ENCODE measurements at regions not wholly inside any gene's neighbourhood (a gene's known extent, or its start where the extent isn't known, plus 50 kb on each side); places are given as distances from the start of the nearest gene placed in this dataset.

DNA sequence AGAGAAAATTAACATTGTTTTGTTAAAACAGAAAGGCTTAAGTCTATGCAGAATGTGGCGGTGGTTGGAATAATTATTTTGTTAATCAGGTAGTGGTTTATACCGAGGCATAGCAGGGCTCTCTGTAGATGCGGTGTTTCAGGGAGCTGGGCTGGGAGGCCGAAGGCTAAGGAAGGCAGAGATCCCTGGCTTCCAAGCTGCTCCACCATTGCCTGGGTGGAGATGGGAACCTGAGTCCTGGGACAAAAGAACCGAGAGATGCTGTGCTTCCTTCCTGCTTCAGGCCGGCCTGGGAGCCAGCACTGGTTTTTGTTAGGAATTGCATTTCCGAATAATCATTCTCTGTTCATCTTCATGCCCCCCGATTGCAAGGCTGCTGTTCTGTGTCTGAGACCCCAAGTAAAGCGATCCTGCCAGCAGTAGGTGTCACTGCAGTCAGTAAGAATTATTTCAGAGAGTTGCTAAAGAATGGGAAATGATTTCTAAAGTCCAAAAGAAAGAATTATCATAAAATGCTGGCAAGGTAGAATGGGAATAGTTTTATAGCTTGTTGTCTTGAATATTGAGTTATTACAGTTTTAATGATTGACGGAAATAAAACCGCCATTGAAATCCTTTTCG is 824.9 kb downstream of the GALR1 start:
- no peak overlapping the region for H2AFZ ChIP-seq
- no peaks in the 10 kb centered on the region for H3K9me3 ChIP-seq (ENCODE audit: low read depth)
- WGBS, 2 experiments (ENCODE audit: low coverage in 1 of 2, low lambda C conversion rate in 2 of 2, missing lambda C conversion rate in 2 of 2) = 32 to 34% methylated on average over 12 of the region's 12 CpGs
- no peaks in the 10 kb centered on the region for H3K4me1 ChIP-seq (ENCODE audit: insufficient read depth)
- H3K79me2 ChIP-seq (ENCODE audit: insufficient read depth) = no peaks in the 10 kb centered on the region
- no peak overlapping the region for H3K27ac ChIP-seq
- DNase-seq = no peak
- in situ Hi-C loops (cut with MboI) = no loop called here
- no peak overlapping the region for H3K4me3 ChIP-seq
- H3F3A ChIP-seq (ENCODE audit: insufficient read depth) = no peaks in the 10 kb centered on the region
- no peaks in the 10 kb centered on the region for H3K27me3 ChIP-seq (replicated peaks; ENCODE audit: insufficient read depth)
- no peaks in the 10 kb centered on the region for H3K36me3 ChIP-seq (ENCODE audit: low read depth)
- H3K4me2 ChIP-seq (ENCODE audit: unreplicated experiment) = no peak overlapping the region
- no peak for TF ChIP-seq EZH2phosphoT487 (IDR thresholded peaks at IDR 0.05; ENCODE audit: insufficient read depth, low read depth)
- no peak for TF ChIP-seq EZH2 (IDR thresholded peaks at IDR 0.05; ENCODE audit: insufficient read depth, poor library complexity, severe bottlenecking)
- H3K9me2 ChIP-seq (ENCODE audit: insufficient read depth) = no peaks in the 10 kb centered on the region
- H3K9ac ChIP-seq = no peak overlapping the region
- H4K20me1 ChIP-seq (ENCODE audit: insufficient read depth) = no peaks in the 10 kb centered on the region

DNA sequence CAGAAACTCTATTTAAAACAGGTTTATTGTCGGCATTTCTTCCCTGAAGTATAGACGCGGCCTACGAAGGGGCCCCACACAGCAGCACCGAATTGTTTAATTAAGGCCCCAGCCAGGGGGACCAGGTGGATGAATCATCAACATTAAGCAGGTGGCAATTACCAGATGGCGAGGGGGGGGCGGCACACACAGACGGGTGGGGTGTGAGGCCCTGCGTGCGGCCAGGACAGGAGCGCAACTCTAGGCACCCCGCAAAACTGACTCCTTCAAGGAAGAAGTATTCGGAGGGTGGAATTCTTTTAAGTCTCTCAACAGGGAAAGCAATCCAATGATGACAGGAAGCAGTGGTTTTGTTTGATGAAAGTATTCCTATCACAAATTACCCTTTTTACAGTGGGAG is 830.4 kb downstream of the GALR1 start:
- Histone ChIP-seq H3K27ac (no peak overlapping the region), H3K4me3 (no peak overlapping the region), H4K20me1 (ENCODE audit: insufficient read depth) (no peaks in the 10 kb centered on the region), H3K27me3 (replicated peaks; ENCODE audit: insufficient read depth) (no peaks in the 10 kb centered on the region), H3K36me3 (ENCODE audit: low read depth) (no peaks in the 10 kb centered on the region), H2AFZ (no peak overlapping the region), H3K9me3 (ENCODE audit: low read depth) (no peaks in the 10 kb centered on the region), H3F3A (ENCODE audit: insufficient read depth) (no peaks in the 10 kb centered on the region), H3K9ac (no peak overlapping the region), H3K4me1 (ENCODE audit: insufficient read depth) (no peaks in the 10 kb centered on the region), H3K9me2 (ENCODE audit: insufficient read depth) (no peaks in the 10 kb centered on the region), H3K79me2 (ENCODE audit: insufficient read depth) (no peaks in the 10 kb centered on the region), H3K4me2 (ENCODE audit: unreplicated experiment) (no peak overlapping the region)
- WGBS, 2 experiments (ENCODE audit: low coverage in 1 of 2, low lambda C conversion rate in 2 of 2, missing lambda C conversion rate in 2 of 2) = 64 to 72% methylated on average over 12 to 13 of the region's 13 CpGs
- DNase-seq = no peak
- in situ Hi-C loops (cut with MboI) = no loop called here
- TF ChIP-seq EZH2 (IDR thresholded peaks at IDR 0.05; ENCODE audit: insufficient read depth, poor library complexity, severe bottlenecking) = no peak
- no peak for TF ChIP-seq EZH2phosphoT487 (IDR thresholded peaks at IDR 0.05; ENCODE audit: insufficient read depth, low read depth)

DNA sequence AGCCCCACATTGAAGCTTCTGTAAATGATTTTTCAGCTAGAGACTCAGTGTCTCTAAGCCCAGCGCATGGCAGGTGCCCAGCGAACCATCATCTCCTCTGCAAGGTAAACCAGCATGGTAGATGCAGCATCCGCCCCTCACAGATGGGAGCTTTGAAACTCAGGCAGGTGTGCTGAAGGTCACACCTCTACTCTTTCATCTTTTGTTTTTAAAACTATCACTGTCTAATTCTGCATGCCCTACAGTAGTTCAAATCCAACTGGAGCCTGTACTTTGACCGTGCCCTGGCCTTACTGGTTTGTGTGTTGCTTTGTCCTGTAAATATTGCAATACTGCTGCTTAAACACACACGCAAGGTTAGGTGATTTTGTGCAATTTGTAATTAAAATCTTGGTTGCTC is 831.1 kb downstream of the GALR1 start:
- in situ Hi-C loops (cut with MboI) = no loop called here
- WGBS, 2 experiments (ENCODE audit: low coverage in 1 of 2, low lambda C conversion rate in 2 of 2, missing lambda C conversion rate in 2 of 2) = 45 to 46% methylated on average over 5 of the region's 5 CpGs

DNA sequence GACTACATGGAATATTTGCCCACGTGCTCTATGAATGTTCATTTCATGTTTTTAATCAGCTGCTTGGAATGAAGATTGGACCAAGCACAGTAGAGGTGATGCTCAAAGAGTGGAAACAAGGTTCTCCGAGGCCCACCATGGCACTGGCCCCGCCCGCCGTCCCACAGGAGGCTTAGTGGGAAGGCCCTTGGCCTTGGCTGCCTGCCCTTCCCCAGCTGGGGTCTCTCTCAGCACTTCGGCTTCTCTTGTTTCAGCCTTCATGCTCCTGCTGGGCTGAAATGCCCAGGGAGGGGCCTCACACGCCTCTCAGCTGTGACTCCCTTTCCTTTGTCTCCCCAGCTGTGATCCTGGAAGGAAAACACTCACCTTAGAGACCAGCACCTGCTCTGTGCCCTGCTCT is 833.2 kb downstream of the GALR1 start:
- in situ Hi-C loops (cut with MboI) = no loop called here
- 18 to 31% methylated on average over 7 of the region's 7 CpGs for WGBS, 2 experiments (ENCODE audit: low coverage in 1 of 2, low lambda C conversion rate in 2 of 2, missing lambda C conversion rate in 2 of 2)
- H3K4me1 ChIP-seq (ENCODE audit: insufficient read depth) = no peaks in the 10 kb centered on the region

More for the DNA sequence above, 831.1 kb downstream of the GALR1 start:
- H3K36me3 ChIP-seq (ENCODE audit: low read depth) = no peaks in the 10 kb centered on the region
- H2AFZ ChIP-seq = no peak overlapping the region
- no peak overlapping the region for H3K4me2 ChIP-seq (ENCODE audit: unreplicated experiment)
- H3K27me3 ChIP-seq (replicated peaks; ENCODE audit: insufficient read depth) = no peaks in the 10 kb centered on the region
- no peaks in the 10 kb centered on the region for H3K9me2 ChIP-seq (ENCODE audit: insufficient read depth)
- H3K4me3 ChIP-seq = no peak overlapping the region
- H4K20me1 ChIP-seq (ENCODE audit: insufficient read depth) = no peaks in the 10 kb centered on the region
- H3K9me3 ChIP-seq (ENCODE audit: low read depth) = no peaks in the 10 kb centered on the region
- no peak overlapping the region for H3K9ac ChIP-seq
- no peaks in the 10 kb centered on the region for H3K79me2 ChIP-seq (ENCODE audit: insufficient read depth)
- TF ChIP-seq EZH2phosphoT487 (IDR thresholded peaks at IDR 0.05; ENCODE audit: insufficient read depth, low read depth) (no peak), EZH2 (IDR thresholded peaks at IDR 0.05; ENCODE audit: insufficient read depth, poor library complexity, severe bottlenecking) (no peak)
- no peak overlapping the region for H3K27ac ChIP-seq
- no peaks in the 10 kb centered on the region for H3K4me1 ChIP-seq (ENCODE audit: insufficient read depth)
- DNase-seq = no peak
- H3F3A ChIP-seq (ENCODE audit: insufficient read depth) = no peaks in the 10 kb centered on the region

More for the DNA sequence above, 833.2 kb downstream of the GALR1 start:
- no peaks in the 10 kb centered on the region for H3K79me2 ChIP-seq (ENCODE audit: insufficient read depth)
- no peak overlapping the region for H3K4me3 ChIP-seq
- H3F3A ChIP-seq (ENCODE audit: insufficient read depth) = no peaks in the 10 kb centered on the region
- no peak for DNase-seq
- H3K4me2 ChIP-seq (ENCODE audit: unreplicated experiment) = no peak overlapping the region
- H4K20me1 ChIP-seq (ENCODE audit: insufficient read depth) = no peaks in the 10 kb centered on the region
- H3K27ac ChIP-seq = no peak overlapping the region
- no peaks in the 10 kb centered on the region for H3K9me2 ChIP-seq (ENCODE audit: insufficient read depth)
- no peaks in the 10 kb centered on the region for H3K27me3 ChIP-seq (replicated peaks; ENCODE audit: insufficient read depth)
- TF ChIP-seq EZH2phosphoT487 (IDR thresholded peaks at IDR 0.05; ENCODE audit: insufficient read depth, low read depth) (no peak), EZH2 (IDR thresholded peaks at IDR 0.05; ENCODE audit: insufficient read depth, poor library complexity, severe bottlenecking) (no peak)
- no peaks in the 10 kb centered on the region for H3K9me3 ChIP-seq (ENCODE audit: low read depth)
- no peak overlapping the region for H3K9ac ChIP-seq
- H2AFZ ChIP-seq = no peak overlapping the region
- H3K36me3 ChIP-seq (ENCODE audit: low read depth) = no peaks in the 10 kb centered on the region
